Stimulated activated effector memory CD8-positive, alpha-beta T cell treated with anti-CD3 and anti-CD28 coated beads, Interleukin-12 subunit alpha, Interleukin-12 subunit beta, amount 100 ng/mL, for 72 hours (primary cell): ENCODE measurements at regions not wholly inside any gene's neighbourhood (a gene's known extent, or its start where the extent isn't known, plus 50 kb on each side); places are given as distances from the start of the nearest gene placed in this dataset.
A peak's percentile ranks its signal among the peaks of the same experiment; 100 is the strongest.

Experiments used
- ATAC-seq: fragments of 150-1000 bp; cut with Tn5 transposase; 2 replicates; pipeline ENCODE4 v1.10.0; 2021
- DNase-seq, 2 donors: peaks; one replicate each; pipeline ENCODE4 v3.0.0; 2021 to 2022; ENCODE audit warnings: low spot score in 2 of 2
- H3K27ac Mint-ChIP-seq: one replicate; pipeline ENCODE4 v1.8.0; 2022; ENCODE audit warnings: mild to moderate bottlenecking, mixed read lengths
- H3K36me3 Mint-ChIP-seq: one replicate; pipeline ENCODE4 v1.8.0; 2022; ENCODE audit warnings: mild to moderate bottlenecking, mixed read lengths
- H3K4me1 Mint-ChIP-seq: one replicate; pipeline ENCODE4 v1.8.0; 2022; ENCODE audit warnings: mixed read lengths
- H3K4me3 Mint-ChIP-seq: one replicate; pipeline ENCODE4 v1.8.0; 2022; ENCODE audit warnings: mild to moderate bottlenecking, mixed read lengths
- H3K9me3 Mint-ChIP-seq: one replicate; pipeline ENCODE4 v1.8.0; 2022; ENCODE audit warnings: mixed read lengths

DNA sequence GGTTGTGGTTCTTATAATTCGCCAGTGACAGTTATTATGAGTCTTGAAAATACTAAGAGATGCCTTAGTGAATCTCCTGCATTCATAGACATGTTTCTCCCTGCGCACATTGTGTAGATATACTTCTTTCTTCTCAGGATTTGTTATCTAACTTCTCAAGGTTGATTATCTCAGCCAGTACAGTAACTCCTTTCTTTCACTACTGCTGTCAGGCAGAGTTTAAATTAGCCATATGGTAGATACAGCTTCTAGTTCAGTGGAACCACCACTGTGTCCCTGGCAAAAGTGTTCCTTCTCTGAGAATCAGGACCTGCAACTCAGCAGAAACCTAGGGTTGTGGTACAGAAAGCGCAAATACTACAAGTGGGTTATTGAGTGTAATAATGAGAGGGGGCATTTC, 175.0 kb upstream of the SGO1 start:
- no peak for ATAC-seq
- Mint-ChIP-seq H3K36me3 (no peaks in the 10 kb centered on the region), H3K4me3 (no peak overlapping the region), H3K9me3 (peaks cover 7% of the 10 kb centered on the region), H3K4me1 (no peaks in the 10 kb centered on the region), H3K27ac (no peak overlapping the region)
- no peak for DNase-seq

GRCh38 chr3:20353286-20353685, 167.3 kb upstream of the SGO1 start:
- Mint-ChIP-seq H3K4me3 (no peak overlapping the region), H3K9me3 (peaks cover 3% of the 10 kb centered on the region), H3K4me1 (no peaks in the 10 kb centered on the region), H3K36me3 (no peaks in the 10 kb centered on the region), H3K27ac (no peak overlapping the region)
- ATAC-seq (no peak), DNase-seq (no peak)

- ATAC-seq (no peak), DNase-seq (no peak)
- Mint-ChIP-seq H3K9me3 (peaks cover 3% of the 10 kb centered on the region), H3K4me1 (no peaks in the 10 kb centered on the region), H3K27ac (no peak overlapping the region), H3K4me3 (no peak overlapping the region), H3K36me3 (no peaks in the 10 kb centered on the region)
These were observed 166.7 kb upstream of the SGO1 start for GRCh38 chr3:20352546-20353179.

DNA sequence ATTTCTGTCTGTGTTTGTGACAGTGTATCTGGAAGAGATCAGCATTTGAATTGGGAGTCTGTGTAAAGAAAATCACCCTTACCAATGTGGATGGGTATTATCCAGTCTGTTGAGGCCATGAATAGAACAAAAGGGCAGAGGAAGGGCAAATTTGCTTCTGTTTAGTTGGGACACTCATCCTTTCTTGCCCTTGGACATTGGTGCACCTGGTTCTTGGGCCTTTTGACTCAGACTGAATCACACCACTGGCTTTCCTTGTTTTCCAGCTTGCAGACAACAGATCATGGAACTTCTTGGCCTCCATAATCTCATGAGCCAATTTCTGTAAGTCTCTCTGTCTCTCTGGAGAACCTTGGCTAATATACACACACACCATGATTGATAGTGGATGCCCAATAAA, 164.4 kb upstream of the SGO1 start:
- Mint-ChIP-seq H3K9me3 (no peaks in the 10 kb centered on the region), H3K4me1 (no peaks in the 10 kb centered on the region), H3K4me3 (no peak overlapping the region), H3K36me3 (no peaks in the 10 kb centered on the region), H3K27ac (no peak overlapping the region)
- ATAC-seq = no peak
- no peak for DNase-seq

DNA sequence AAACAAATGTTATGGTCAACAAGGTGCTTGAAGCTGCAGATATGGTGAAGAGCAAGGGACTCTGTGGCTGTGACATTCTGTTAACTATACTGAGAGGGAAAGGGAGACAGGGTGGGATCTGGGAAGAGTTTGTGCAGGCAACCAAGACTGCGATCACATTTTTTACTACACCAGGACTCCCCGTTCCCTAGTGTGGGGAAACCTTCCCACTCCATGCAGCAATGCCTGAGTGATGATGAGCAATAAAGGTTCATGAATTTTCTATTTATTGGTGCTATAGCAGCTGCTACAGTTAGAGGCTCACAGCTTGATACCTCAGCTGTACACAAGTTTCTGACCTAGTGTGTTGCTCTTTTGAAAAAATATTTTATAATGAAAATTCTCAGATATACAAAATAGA, 160.9 kb upstream of the SGO1 start:
- H3K27ac Mint-ChIP-seq = no peak overlapping the region
- no peaks in the 10 kb centered on the region for H3K9me3 Mint-ChIP-seq
- no peak overlapping the region for H3K4me3 Mint-ChIP-seq
- DNase-seq (no peak), ATAC-seq (no peak)
- no peaks in the 10 kb centered on the region for H3K36me3 Mint-ChIP-seq
- H3K4me1 Mint-ChIP-seq = peaks cover 6% of the 10 kb centered on the region

- Mint-ChIP-seq H3K9me3 (no peaks in the 10 kb centered on the region), H3K27ac (no peak overlapping the region), H3K4me3 (no peak overlapping the region), H3K4me1 (peaks cover 6% of the 10 kb centered on the region), H3K36me3 (no peaks in the 10 kb centered on the region)
- DNase-seq (no peak), ATAC-seq (no peak)
These were observed 160.4 kb upstream of the SGO1 start for GRCh38 chr3:20346369-20346768.

- Mint-ChIP-seq H3K9me3 (no peaks in the 10 kb centered on the region), H3K27ac (no peak overlapping the region), H3K4me3 (no peak overlapping the region), H3K4me1 (peaks cover 6% of the 10 kb centered on the region), H3K36me3 (no peaks in the 10 kb centered on the region)
- ATAC-seq = peak; percentile 68
- no peak for DNase-seq
These were observed 158.5 kb upstream of the SGO1 start for GRCh38 chr3:20344400-20344959.

DNA sequence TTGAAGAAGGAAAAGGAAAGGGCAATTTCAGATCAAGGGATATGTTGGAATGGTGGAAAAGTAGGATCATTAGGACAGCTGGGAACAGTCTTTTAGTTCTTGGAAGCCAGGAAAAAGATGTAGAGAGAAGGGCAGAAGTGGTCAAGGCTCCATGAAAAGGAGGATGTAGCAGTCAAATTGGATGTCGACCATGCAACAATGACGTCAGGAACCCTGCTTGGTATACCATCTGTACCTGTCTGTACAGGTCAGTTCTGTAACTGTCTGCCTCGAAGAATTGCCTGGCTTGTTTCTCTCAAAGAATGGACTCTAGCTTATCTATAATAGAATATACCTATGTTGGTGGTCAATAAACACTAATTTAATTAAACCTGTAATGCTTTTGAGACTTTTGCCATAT, 157.8 kb upstream of the SGO1 start:
- Mint-ChIP-seq H3K27ac (no peak overlapping the region), H3K4me1 (peaks cover 6% of the 10 kb centered on the region), H3K36me3 (no peaks in the 10 kb centered on the region), H3K9me3 (no peaks in the 10 kb centered on the region), H3K4me3 (no peak overlapping the region)
- no peak for ATAC-seq
- no peak for DNase-seq

DNA sequence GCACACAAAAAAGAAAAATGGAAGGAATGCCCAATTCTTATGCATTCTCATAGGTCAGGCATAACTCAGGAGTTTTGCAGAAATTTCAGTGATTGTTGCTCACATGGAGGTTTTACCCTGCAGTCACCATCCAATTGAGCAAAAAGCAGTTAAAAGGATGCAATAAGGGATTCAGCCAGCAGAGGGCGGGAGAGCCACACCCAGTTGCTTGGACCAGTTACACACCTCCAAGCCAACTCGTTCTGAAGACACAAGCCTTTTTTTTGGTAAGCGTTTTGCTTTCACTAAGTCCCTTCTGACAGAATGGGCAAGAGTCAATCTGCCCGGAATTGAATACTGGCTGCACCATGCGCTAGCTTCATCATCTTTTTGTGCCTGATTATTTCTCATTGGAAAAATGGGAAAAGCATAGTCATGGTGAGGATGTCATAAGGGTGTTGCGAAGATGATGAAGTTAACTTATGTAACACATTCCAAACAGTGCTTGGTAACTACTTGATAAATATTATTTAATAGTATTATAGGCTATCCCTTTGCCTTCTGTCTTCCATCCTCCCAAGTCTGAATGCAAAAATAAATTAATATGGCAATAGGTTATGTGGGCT, 154.4 kb upstream of the SGO1 start:
- no peaks in the 10 kb centered on the region for H3K36me3 Mint-ChIP-seq
- H3K9me3 Mint-ChIP-seq = no peaks in the 10 kb centered on the region
- ATAC-seq = peak; percentile 78
- no peak overlapping the region for H3K27ac Mint-ChIP-seq
- H3K4me3 Mint-ChIP-seq = no peak overlapping the region
- peak; percentile 55 to 85 for DNase-seq
- H3K4me1 Mint-ChIP-seq = peaks cover 6% of the 10 kb centered on the region

DNA sequence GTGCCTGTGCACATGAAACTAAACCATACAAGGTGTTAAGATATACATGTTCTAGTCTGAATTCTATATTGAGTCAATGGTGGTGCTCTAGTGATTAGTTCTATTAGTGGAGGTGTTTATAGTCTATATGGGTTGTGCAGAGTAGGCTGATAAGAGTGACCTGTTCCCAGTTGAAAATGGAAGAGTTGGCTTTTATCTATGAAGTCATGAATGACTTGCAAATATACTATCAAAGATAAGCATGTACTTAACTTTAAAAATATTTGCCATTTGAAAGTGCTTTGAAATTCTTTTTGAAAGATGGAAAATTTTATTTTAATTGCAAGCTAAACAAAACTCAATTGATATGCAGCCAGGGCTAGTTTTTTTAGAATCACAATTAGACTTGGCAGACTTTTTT, 150.6 kb upstream of the SGO1 start:
- Mint-ChIP-seq H3K36me3 (no peaks in the 10 kb centered on the region), H3K9me3 (no peaks in the 10 kb centered on the region), H3K27ac (no peak overlapping the region), H3K4me3 (no peak overlapping the region), H3K4me1 (no peaks in the 10 kb centered on the region)
- DNase-seq (no peak), ATAC-seq (no peak)

- H3K36me3 Mint-ChIP-seq = no peaks in the 10 kb centered on the region
- H3K4me1 Mint-ChIP-seq = no peaks in the 10 kb centered on the region
- no peak overlapping the region for H3K27ac Mint-ChIP-seq
- H3K9me3 Mint-ChIP-seq = no peaks in the 10 kb centered on the region
- DNase-seq (no peak), ATAC-seq (no peak)
- no peak overlapping the region for H3K4me3 Mint-ChIP-seq
These were observed 148.8 kb upstream of the SGO1 start for GRCh38 chr3:20334842-20335241.

- Mint-ChIP-seq H3K36me3 (no peaks in the 10 kb centered on the region), H3K9me3 (no peaks in the 10 kb centered on the region), H3K4me3 (no peak overlapping the region), H3K27ac (no peak overlapping the region), H3K4me1 (no peaks in the 10 kb centered on the region)
- ATAC-seq = no peak
- DNase-seq = no peak
These were observed 141.9 kb upstream of the SGO1 start for GRCh38 chr3:20327889-20328288.

DNA sequence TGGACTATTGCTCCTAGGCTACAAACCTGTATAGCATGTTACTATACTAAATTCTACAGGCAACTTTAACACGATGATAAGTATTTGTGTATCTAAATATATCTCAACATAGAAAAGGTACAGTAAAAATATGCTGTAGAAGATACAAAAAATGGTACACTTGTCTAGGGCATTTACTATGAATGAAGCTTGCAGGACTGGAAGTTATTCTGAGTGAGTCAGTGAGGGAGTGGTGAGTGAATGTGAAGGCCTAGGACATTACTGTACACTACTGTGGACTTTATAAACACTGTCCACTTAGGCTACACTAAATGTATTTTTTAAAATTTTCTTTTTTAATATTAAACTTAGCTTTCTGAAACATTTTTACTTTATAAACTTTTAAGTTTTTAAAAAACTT, 140.5 kb upstream of the SGO1 start:
- H3K27ac Mint-ChIP-seq = no peak overlapping the region
- H3K4me1 Mint-ChIP-seq = no peaks in the 10 kb centered on the region
- H3K36me3 Mint-ChIP-seq = no peaks in the 10 kb centered on the region
- no peaks in the 10 kb centered on the region for H3K9me3 Mint-ChIP-seq
- DNase-seq (no peak), ATAC-seq (no peak)
- H3K4me3 Mint-ChIP-seq = no peak overlapping the region

DNA sequence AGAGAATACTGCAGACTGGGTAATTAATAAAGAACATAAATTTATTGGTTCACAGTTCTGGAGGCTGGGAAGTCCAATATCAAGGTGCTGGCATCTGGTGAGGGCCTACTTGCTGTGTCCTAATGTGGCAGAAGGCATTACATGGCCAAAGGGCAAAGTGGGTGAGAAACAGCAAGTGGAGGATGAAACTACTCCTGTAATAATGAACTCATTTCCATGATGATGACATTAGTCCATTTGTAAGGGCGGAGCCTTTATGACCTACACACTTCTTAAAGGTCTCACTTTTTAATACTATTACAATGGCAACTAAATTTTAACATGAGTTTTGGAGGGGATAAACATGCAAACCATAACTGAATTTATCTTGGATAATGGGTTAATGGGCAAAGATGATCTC, 139.6 kb upstream of the SGO1 start:
- DNase-seq (no peak), ATAC-seq (no peak)
- Mint-ChIP-seq H3K9me3 (no peaks in the 10 kb centered on the region), H3K27ac (no peak overlapping the region), H3K36me3 (no peaks in the 10 kb centered on the region), H3K4me1 (no peaks in the 10 kb centered on the region), H3K4me3 (no peak overlapping the region)

DNA sequence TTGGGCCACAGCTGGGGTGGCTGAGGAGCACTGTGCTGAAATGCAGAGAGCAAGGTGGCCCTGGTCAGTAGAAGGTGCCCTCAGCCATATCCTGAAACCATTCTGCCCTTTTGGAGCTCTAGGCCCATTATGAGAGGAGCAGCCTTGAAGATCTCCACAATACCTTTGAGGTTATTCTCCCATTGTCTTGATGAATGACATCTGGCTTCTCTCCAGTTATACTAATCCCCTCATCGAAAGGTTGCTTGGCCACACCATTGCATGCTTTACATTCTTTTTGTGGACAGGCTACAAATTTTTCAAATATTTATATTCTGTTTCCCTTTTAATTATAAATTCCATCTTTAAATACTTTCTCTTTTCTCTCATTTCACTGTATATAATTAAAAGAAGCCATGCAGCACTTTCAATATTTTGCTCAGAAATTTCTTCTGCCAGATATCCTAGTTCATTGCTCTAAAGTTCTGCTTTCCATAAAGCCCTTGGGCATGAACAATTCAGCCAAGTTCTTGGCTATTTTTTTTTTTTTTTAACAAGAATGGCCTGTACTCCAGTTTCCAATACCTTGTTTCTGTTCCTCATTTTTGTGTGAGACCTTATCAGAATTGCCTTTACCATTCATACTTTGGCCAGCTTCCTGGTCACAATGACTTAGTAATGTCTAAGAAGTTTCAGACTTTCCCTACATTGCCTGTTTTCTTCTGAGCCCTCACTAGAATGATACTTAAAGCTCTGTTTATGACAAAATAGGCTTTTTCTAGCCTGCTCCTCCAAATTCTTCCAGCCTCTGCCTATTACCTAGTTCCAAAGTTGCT, 138.9 kb upstream of the SGO1 start:
- Mint-ChIP-seq H3K4me1 (no peaks in the 10 kb centered on the region), H3K9me3 (no peaks in the 10 kb centered on the region), H3K27ac (no peak overlapping the region), H3K36me3 (no peaks in the 10 kb centered on the region), H3K4me3 (no peak overlapping the region)
- DNase-seq (no peak), ATAC-seq (no peak)
